ENCODE measurements at regions not wholly inside any gene's neighbourhood (a gene's known extent, or its start where the extent isn't known, plus 50 kb on each side); places are given as distances from the start of the nearest gene placed in this dataset.

GRCh38 chr10:3588346-3588745, 196.7 kb downstream of the KLF6 start:
- Histone ChIP-seq H3K4me3 (no peak overlapping the region), H3K4me1 (no peaks in the 10 kb centered on the region), H3K9me3 (no peaks in the 10 kb centered on the region), H3K36me3 (no peaks in the 10 kb centered on the region), H3K27me3 (no peaks in the 10 kb centered on the region), H3K27ac (no peak overlapping the region), H3K9ac (ENCODE audit: low read depth in 2 of 2, low read length in 2 of 2) (no peak overlapping the region)
- DNase-seq: no peak
- TF ChIP-seq CTCF (IDR thresholded peaks at IDR 0.05): no peak
- intact Hi-C loops (cut with DNase I): no loop called here

- TF ChIP-seq CTCF (IDR thresholded peaks at IDR 0.05): no peak
- intact Hi-C loops (cut with DNase I): no loop called here
- DNase-seq: no peak
Measured at GRCh38 chr10:3584926-3585784, 199.9 kb downstream of the KLF6 start.

GRCh38 chr10:3580565-3580964, 204.4 kb downstream of the KLF6 start:
- intact Hi-C loops (cut with DNase I): no loop called here
- Histone ChIP-seq H3K4me3 (no peak overlapping the region), H3K36me3 (no peaks in the 10 kb centered on the region), H3K4me1 (no peaks in the 10 kb centered on the region), H3K9ac (ENCODE audit: low read depth in 2 of 2, low read length in 2 of 2) (no peak overlapping the region), H3K27ac (no peak overlapping the region), H3K9me3 (no peaks in the 10 kb centered on the region), H3K27me3 (no peaks in the 10 kb centered on the region)
- no peak for DNase-seq
- TF ChIP-seq CTCF (IDR thresholded peaks at IDR 0.05): no peak

More at GRCh38 chr10:3584926-3585784, 199.9 kb downstream of the KLF6 start:
- Histone ChIP-seq H3K27me3 (no peaks in the 10 kb centered on the region), H3K4me3 (no peak overlapping the region), H3K4me1 (no peaks in the 10 kb centered on the region), H3K27ac (no peak overlapping the region), H3K36me3 (no peaks in the 10 kb centered on the region), H3K9me3 (no peaks in the 10 kb centered on the region), H3K9ac (ENCODE audit: low read depth in 2 of 2, low read length in 2 of 2) (no peak overlapping the region)

- intact Hi-C loops (cut with DNase I): no loop called here
- H3K27ac ChIP-seq: no peak overlapping the region
- no peaks in the 10 kb centered on the region for H3K4me1 ChIP-seq
- H3K9ac ChIP-seq (ENCODE audit: low read depth in 2 of 2, low read length in 2 of 2): no peak overlapping the region
- no peak for TF ChIP-seq CTCF (IDR thresholded peaks at IDR 0.05)
- DNase-seq: no peak
- H3K27me3 ChIP-seq: no peaks in the 10 kb centered on the region
- H3K9me3 ChIP-seq: no peaks in the 10 kb centered on the region
- no peak overlapping the region for H3K4me3 ChIP-seq
- no peaks in the 10 kb centered on the region for H3K36me3 ChIP-seq
Measured at GRCh38 chr10:3579845-3580244, 205.2 kb downstream of the KLF6 start.

GRCh38 chr10:3578682-3579081, 206.3 kb downstream of the KLF6 start:
- Histone ChIP-seq H3K4me3 (no peak overlapping the region), H3K36me3 (no peaks in the 10 kb centered on the region), H3K9ac (ENCODE audit: low read depth in 2 of 2, low read length in 2 of 2) (no peak overlapping the region), H3K9me3 (no peaks in the 10 kb centered on the region), H3K4me1 (no peaks in the 10 kb centered on the region), H3K27me3 (no peaks in the 10 kb centered on the region), H3K27ac (no peak overlapping the region)
- intact Hi-C loops (cut with DNase I): no loop called here
- TF ChIP-seq CTCF (IDR thresholded peaks at IDR 0.05): no peak
- DNase-seq: no peak
